SIG-M5 treated with dmso at 0.1 percent for 504 hours (cell line): ENCODE measurements at regions not wholly inside any gene's neighbourhood (a gene's known extent, or its start where the extent isn't known, plus 50 kb on each side); places are given as distances from the start of the nearest gene placed in this dataset.

Experiments used
- DNase-seq: peaks from one replicate; lab custom pipeline; 2025; ENCODE audit not compliant: unreplicated experiment; lab: John Stamatoyannopoulos, UW

DNA sequence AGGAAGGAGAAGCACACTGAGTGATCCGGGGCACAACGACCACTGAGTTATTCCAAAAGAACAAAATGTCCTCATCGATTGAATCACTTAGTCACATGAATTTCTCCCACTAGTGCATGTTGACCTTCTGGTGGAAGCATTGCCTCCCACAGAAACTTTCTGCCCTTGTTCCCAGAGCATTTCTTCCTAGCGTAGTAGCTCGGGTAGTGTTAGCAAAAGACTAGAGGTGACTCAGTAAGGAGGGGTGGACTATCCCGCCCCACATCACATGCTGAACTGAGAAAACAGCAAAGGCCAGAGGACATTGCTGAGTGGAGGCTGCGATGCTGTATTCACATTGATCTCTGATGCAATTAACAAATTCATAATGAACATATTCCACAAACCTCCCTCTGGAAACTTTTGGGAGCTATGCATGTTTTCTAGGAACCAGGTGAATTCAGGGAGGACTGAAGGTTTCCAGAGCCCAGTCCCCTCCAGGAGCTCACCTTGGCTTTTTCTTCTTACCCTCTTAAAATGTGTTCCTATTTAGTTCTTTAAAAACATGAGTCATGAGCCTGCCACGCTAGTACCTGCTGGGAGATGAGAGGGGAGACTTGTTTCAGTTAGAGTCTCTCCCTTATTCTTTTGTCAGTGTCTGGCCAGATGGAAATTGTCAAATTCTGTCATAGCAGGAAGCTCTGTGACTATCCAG, 507.9 kb downstream of the CDH26 start:
- no peak for DNase-seq

DNA sequence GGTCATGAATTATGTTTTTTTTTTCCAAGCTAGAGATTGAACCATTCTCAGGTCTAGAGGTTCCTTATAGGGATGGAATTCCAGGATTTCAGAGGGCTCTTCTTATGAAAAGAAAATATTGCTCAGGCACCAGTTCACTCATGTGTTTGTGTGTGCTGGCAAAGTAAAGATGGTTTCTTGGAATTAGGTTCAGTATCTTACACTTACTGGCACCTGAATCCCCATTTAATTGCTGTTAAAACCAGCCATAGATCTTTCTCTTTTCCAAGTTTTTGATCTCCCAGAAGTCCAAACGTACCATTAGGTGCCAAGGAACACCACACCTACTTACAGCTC, 508.4 kb downstream of the CDH26 start:
- no peak for DNase-seq

DNA sequence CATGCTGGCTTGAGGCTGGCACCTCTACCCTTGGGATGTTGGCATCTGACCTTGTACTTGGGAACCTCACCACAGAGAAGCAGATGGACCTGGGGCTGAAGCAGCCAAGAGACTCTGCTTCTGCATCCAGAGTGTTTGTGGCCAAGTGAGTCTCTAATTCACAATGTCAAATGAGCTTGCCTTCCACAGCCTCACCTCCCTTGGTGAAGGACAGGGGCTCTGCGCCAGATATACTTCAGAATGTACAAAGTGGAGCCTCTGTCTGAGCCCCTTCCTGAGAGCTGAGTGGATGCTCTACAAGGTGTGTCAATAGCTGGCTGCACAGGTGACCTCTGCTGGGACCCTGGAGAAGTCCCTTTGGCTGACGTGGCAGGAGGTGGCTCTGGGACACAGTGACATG, 508.9 kb downstream of the CDH26 start:
- DNase-seq = no peak

DNA sequence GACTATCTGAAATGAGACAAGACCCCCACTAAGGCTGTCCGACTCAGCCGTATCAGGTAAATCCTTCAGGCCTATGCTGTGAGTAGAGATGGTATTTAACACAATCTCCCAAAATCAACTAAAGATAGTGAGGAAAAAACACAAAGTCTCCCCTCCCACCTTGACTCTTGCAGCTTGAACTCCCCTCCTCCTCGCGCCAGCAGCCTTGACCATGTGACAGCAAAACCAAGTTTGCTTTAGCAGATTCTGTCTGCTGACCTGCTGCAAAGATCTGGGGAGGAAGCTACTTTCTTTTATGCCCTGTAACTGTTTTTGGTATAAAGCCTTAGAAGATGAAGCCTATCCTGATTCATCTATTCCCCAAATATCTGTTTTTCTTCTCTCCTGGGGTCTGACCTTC, 509.5 kb downstream of the CDH26 start:
- DNase-seq = no peak

DNA sequence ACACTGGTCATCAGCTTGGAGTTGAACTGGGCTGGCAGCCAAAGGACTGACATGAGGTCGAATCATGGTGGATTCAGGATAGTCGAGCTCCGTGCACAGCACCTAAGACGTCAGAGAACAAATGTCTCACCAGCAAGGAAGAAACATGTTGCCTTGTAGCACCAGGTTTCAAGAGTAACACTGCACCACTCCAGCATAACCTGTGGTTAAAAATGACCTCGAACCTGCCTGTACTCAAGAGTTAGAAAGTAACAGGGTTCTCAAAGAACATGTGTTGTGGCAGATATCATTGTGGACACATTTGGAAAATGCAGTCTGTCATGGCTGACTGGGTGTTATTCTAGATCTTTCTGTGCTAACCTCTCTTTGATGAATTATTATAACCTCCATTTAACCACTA, 511.6 kb downstream of the CDH26 start:
- DNase-seq = no peak

DNA sequence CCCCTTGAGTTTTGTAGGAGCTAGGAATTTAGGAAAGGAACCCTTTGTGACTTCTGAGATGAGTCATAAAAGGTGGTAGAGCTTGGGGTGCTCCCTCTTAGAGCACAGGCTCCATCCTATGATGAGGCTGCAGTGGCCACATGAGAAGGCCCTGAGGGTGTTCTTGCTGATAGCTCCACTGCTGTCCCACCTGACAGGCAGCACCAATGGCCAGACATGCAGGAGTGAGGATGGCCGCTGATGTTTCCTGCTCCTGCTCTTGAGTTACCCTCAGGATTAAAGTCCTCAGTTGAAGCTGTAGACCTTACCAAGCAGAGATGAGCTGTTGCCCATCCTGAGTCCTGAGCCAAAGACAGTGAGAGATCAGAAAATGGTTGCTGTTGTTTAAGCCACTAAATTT, 512.1 kb downstream of the CDH26 start:
- no peak for DNase-seq

DNA sequence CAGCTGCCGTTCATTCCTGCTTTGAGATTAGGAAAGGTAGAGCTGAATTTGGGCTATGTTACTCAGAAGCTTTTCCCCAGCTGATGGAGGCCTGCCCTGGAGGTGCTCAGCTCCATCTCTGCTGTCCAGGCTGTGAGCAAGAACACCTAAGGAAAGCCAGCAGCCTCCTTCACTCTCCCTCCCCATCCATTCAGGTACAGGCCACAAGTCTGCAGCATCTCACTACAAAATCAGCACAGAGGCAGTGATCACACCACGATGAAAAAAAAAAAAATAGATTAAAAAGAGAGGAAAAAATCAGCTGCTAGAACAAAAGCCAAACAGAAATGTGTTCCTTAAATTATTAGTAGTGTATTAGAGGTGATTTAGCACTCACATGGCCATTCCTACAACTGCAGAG, 515.0 kb downstream of the CDH26 start:
- DNase-seq = no peak

DNA sequence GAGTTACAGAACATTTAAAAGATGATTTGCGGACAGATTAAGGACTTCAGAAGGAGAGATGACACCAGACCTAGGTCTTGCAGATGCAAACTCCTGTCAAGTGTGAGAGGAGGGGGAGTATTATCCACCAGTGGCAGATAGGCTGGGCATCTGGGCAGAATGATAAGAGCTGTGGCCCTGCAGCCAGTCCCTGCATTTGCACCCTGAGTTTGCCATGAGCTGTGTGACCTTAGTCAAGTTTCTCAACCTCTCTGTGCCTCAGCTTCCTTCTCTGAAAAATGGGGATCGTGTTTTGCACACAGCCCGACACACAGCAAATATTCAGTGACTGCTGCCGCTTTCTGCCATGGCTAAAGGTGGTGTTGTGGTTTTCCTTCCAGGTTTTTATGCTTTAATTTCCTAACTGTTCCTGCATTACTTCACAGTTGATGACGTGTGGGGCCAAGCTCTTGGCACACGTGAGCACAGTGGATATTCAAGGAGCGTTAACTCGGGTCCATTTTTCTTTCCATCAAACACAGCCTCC, 516.2 kb downstream of the CDH26 start:
- DNase-seq = no peak

DNA sequence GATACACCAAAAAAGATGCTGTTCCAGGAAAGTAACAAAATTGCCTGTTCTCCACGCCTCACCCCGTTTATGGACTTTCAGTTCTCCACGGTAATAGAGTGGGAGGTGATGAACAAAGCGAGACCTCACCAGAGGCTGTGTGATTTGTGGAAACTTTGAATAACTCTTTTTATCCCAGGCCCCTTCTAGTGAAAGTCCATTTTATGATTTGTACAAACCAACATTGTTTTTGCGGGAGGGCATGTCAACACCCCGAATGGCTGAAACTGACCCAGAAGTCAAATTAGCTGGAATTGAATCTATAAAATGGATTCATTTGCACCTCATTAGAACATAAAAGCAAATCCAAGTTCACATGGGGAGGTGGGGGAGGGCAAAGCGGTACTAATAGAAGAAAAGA, 517.8 kb downstream of the CDH26 start:
- no peak for DNase-seq

DNA sequence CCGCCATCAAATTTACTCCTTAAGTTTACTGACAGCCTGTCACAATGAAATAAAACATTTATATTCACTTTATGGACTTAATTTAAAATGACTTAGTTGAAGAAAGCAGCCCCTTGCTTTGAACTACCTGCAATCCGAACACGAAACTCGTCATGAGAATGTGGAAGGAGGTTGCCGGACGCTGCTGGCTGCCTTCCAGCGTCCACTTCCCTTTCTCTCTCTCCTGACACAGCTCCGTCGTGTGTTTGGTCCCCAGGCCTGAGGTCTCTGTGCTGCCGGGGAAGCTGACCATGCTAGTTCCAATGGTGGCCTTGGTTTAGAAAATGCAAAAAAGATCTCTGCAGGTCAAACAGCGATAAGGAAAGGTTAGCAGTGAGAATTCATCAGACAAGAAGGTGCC, 519.7 kb downstream of the CDH26 start:
- DNase-seq = no peak

DNA sequence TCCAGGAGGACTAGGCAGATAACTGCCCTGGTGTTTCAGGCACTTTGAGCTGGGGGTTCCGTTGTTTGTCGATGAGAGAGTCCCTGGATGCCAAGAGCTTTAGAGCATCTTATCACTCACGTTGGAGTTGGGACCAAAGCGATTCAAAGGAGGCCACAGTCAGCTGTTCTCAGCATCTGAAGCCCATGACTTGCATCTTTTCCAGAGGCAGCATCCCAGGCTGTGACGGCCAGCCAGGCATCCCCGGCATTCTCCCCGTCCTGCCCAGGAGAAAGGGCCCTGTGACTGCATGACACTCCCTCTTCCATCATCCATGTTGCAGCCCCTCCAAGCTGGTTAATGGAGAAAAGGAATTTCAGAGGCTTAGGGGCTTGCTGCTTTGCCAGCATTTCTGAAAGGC, 520.3 kb downstream of the CDH26 start:
- DNase-seq = no peak

DNA sequence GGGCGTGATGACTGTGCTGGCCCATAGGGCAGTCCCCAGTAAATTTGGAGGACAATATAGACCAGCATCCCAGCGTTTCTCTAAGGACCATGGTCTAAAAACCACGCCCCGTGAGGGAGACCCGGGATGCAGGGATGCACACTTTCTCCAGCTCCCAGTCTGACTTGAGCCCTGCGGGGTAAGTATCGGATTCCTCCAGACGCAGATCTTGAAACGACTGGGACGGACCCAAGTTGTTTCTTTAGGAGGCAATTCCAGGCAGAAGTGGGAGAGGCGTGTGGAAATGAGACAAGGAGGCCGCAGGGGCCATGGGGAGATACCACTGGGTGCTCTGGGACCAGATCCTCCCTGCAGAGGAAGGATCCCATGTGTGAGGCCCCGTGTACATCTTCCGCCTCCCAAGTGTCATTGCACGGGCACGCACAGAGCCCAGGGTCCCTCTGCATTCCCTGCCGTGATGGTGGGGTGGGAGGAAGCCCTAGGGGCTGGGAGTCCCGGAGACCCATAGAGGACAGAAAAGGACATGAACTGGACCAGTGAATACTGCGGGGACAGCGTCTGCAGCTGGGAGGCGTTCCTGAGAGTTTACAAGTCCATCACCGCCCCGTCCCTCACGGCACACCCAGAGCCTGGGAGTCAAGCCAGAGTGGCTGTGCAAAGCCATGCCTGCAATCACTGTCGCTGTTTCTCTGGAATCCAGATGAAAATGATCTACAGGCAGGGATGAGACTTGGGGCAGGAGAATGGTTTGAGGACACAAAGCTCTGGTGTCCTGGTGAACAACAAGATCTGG, 522.9 kb downstream of the CDH26 start:
- no peak for DNase-seq

DNA sequence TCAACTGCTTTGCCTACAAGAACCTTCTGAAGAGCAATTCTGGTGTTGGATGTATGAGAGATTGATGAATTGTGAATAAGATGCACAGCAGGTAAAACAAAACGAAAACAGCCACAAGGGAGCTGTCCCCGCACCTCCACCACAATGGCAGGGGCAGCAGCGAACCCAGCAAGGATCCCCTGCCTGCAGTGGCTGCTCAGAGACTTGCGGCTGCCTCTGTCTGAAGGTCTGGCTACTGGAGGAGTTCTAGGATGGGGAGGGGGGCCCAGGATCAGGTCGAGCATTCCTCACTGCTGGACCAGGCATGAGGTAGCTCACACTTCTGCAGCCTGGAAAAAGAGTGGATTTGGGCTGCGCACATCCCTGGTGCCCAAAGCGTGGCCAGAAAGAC, 523.5 kb downstream of the CDH26 start:
- DNase-seq = no peak

DNA sequence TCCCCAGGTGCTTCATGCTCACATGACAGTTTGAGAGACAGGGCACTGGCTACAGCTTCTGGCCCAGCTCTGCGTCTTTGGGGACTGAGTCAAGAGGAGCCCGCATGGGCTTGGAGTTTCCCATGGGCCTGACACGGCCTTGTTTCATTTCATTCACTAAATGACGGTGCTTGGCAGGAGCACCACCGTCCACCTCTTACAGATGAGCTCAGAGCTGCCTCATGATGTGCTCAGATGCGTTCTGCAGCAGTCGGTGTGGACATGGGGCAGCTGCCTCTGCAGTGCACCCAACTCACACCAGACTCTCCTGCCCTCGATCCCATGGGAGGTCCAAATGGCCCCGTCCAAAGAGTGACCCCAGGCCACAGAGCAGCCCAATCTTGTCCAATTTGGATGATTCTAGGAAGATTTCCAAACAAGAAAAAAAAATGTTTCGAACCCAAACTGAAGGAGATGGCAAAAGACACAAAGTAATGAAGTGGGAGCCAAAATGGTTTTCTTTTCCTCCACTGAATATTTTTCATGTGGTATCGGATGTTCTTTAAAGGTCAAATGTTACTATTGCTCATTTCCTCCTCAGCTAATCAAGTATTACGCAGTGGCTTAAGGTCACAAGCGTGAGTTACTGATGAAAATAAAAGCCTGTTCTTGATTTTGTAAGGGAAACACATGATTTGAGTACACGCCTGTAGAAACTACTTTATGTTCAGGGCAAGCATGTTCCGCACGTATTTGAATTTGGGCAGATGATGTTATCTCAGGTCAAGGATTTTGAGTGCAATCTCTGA, 524.2 kb downstream of the CDH26 start:
- DNase-seq = no peak

DNA sequence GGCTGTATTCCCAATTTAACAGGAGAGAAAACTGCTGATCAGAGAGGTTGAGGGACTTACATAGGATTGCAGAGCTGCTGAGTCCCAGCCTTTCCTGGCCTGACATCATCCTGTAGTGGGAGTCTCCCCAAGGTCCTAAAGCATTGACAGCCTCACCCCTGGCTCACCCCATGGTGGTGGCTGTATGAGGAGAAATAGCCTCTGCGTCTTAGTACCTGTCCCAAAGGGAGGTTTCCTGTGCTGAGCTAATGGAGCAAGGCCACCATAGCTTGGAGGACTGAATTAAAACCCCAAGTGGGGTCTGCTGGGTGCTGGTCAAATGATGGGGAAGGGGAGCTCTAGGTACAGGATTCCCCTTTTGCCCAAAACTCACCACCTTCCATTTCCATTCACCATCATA, 525.1 kb downstream of the CDH26 start:
- no peak for DNase-seq

DNA sequence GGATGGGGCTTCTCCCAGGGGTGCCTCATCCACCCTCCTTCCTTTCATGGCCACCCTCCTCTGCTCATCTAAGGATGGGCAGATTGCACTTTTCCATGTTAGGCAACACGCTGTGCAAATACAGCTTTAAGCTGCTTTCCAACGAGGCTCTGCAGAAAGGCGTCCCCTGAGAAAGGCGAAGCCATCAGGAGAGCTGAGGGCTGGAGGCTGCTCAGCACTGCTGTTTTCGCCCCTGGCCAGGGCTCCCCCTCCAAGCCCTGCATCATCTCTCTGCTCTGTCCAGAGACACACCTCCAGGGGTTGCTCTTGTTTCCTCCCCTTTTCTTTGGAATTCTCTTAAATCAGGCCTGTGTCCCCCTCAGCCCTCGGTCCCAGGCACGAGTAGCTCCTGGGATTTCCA, 526.1 kb downstream of the CDH26 start:
- DNase-seq = no peak

DNA sequence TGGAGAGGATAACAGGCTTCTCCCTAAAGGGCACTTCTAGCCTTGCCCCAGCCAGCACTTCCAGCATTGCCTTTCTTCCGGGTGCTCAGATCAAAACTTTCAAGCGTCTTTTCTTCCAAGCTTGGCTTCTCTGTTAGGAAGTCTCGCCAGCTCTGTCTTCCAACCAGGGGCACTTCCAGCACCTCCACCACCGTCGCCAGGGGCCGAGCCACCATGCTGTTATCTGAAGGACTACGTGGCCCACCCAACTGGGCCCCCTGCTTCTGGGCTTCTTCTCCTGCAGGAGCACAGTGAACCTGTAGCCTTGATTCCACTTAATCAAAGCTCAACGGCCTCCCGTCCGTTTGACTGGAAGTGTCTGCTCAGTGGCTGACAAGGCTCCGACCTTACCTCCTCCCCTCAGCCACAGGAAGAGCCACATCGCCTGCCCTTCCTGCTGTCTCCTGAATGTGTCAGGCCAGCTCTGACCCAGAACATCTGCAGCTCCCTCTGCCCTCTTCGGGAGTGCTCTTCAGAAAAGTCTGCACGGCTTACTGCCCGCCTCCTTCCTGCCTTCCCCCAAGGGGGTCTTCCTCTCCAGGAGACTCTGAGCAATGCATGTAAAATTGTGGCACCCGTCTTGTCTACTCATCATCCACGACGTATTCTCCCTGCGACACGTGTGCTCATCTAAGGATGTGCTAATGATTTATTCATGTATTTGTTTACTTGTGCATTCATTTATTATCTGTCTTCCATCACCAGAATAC, 527.0 kb downstream of the CDH26 start:
- DNase-seq = no peak

DNA sequence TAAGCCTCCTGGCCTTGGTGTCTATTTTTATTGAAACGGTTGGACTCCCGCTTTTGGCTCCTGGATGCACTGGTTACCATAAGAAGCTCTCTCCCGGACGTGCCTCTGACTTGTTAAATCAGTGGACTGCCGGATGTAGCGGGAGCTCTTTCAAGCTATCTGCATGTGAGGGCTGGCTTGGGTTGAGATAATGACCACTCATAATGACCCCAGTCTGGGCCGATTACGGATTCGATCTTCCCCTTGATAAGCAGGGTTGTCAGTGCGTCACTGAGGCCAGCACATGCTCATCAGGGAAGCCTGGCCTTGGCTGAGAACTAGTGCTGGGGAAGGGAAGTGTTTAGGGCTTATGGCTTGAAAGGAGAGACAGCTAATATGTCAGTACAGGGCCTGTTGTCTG, 528.1 kb downstream of the CDH26 start:
- no peak for DNase-seq

DNA sequence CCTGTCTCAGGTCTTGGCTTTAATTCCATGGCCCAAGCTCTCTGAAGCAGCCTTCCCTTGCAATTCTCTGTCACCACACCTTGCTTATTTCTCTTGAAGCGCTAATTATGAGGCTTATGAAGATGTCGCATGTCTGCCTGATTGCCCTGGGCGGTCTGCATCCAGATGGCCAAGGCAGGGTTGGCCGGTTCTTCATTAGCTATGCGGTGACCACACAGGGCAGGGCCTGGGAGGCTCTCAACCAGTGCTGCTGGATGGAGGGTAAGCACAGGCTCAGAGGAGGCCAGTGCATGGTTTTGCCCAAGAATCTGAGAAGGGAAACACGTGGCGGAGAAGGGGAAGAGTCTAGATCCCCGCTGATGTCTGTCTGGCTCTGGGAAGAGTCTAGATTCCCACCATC, 528.7 kb downstream of the CDH26 start:
- no peak for DNase-seq

DNA sequence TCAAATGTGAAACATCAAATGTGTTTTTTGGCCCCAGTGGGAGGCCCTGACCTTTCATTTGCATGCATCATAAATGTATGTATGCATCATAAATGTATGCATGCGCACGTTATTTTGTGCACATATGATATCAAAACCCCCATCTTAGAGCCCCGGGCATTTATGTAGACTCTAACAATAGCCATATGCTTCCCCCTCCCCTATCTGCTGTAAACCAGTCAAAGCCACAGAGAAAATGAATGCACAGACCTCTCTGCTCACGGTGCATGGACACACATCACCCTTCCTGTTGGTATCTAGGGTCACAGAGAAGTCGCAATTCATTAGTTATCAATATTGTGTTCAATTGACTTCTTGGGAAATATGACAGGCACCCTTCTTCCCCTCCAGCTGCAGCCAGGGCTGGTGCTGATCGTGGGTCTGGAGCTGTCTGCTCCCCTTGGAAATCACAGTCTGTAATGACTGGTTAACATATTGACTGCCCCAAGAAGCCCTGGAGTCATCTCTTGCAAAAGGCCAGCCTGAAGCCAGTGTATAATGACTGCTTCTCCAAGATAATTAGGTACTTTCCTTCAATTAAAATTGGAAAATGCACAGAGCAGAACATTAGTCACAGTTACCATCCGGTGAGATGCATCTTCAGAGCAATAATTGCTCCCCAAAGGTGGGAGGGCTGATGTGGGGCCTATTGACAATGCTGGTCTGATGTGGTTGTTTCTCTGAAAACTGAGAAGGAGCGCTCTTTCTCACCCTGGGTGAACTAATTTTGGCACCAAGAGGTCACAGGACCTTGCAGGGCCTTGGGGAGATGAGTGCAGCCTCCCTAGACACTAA, 532.2 kb downstream of the CDH26 start:
- DNase-seq = no peak
